Esophagus (tissue), 2 donors: ENCODE measurements at regions not wholly inside any gene's neighbourhood (a gene's known extent, or its start where the extent isn't known, plus 50 kb on each side); places are given as distances from the start of the nearest gene placed in this dataset.
"Not testable (repeated sequence)": the region's sequence is repeated elsewhere in the genome, so short reads cannot be mapped to it uniquely, and the experiment has no call there.

Source experiments
- H3K27ac ChIP-seq, 2 donors: one replicate each; pipeline ENCODE4 v1.5.1; 2013; ENCODE audit warnings: low read depth in 2 of 2, mild to moderate bottlenecking in 2 of 2, inconsistent platforms in 1 of 2, low read length in 1 of 2, moderate library complexity in 1 of 2
- H3K27me3 ChIP-seq, 2 donors: one replicate each; pipeline ENCODE4 v1.6.1; 2013; ENCODE audit warnings: low read length in 2 of 2, control low read depth in 1 of 2, mild to moderate bottlenecking in 1 of 2; ENCODE audit not compliant: insufficient read depth in 2 of 2, control insufficient read depth in 1 of 2
- H3K36me3 ChIP-seq, 2 donors: one replicate each; pipeline ENCODE4 v1.6.1; 2013; ENCODE audit warnings: low read length in 1 of 2; ENCODE audit not compliant: control insufficient read depth in 2 of 2, insufficient read depth in 2 of 2
- H3K4me1 ChIP-seq, 2 donors: one replicate each; pipeline ENCODE4 v1.6.1; 2013; ENCODE audit warnings: low read length in 1 of 2; ENCODE audit not compliant: control insufficient read depth in 2 of 2, insufficient read depth in 2 of 2
- H3K4me3 ChIP-seq, 2 donors: one replicate each; pipeline ENCODE4 v1.5.1; 2013; ENCODE audit warnings: low read length in 2 of 2, mild to moderate bottlenecking in 2 of 2, low read depth in 1 of 2, moderate library complexity in 1 of 2
- H3K9me3 ChIP-seq, 2 donors: one replicate each; pipeline ENCODE4 v1.6.1; 2013; ENCODE audit warnings: mild to moderate bottlenecking in 2 of 2, low read depth in 1 of 2, low read length in 1 of 2, moderate library complexity in 1 of 2; ENCODE audit not compliant: control insufficient read depth in 2 of 2, insufficient read depth in 1 of 2
- WGBS, 2 donors: extraction: QIAGEN DNeasy Blood & Tissue Kit; methylation state at CpG; one replicate each; pipeline ENCODE4 v1.1.7; 2013; 5-methylcytosine and 5-hydroxymethylcytosine counted together
- donor health status: healthy with polysubstance abuse.
- donor health status: Bipolar disorder and iron deficiency.

DNA sequence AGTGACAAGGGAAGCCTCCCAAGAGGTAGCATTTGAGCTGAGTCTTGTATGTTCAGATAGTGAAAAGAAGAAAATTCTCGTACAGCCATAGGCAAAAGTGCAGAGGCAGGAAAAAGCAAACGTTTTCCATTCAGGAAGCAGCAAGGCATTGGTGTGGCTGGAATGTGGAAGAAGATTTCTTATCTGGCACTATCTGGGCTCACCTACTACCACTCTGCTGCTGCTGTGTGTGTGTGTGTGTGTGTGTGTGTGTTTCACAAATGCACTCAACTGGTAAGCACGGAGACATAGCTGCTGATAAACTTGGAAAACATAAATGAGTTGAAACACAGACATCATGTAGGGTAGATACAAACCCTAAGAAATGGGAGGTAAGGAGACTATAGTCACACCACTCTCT is 92.8 kb upstream of the ARHGAP42 start:
- Histone ChIP-seq H3K4me3 (no peak overlapping the region), H3K36me3 (no peaks in the 10 kb centered on the region), H3K27me3 (no peaks in the 10 kb centered on the region), H3K9me3 (no peaks in the 10 kb centered on the region), H3K4me1 (no peaks in the 10 kb centered on the region), H3K27ac (no peak overlapping the region)
- WGBS, 2 donors: 42 to 49% methylated on average over 3 of the region's 3 CpGs

- no peaks in the 10 kb centered on the region for H3K4me1 ChIP-seq
- H3K36me3 ChIP-seq: no peaks in the 10 kb centered on the region
- H3K27ac ChIP-seq: no peak overlapping the region
- 57 to 67% methylated on average over 1 of the region's 1 CpG for WGBS, 2 donors
- H3K4me3 ChIP-seq: no peak overlapping the region
- H3K9me3 ChIP-seq: no peaks in the 10 kb centered on the region
- no peaks in the 10 kb centered on the region for H3K27me3 ChIP-seq
These were observed 86.1 kb upstream of the ARHGAP42 start for GRCh38 chr11:100600941-100601340.

DNA sequence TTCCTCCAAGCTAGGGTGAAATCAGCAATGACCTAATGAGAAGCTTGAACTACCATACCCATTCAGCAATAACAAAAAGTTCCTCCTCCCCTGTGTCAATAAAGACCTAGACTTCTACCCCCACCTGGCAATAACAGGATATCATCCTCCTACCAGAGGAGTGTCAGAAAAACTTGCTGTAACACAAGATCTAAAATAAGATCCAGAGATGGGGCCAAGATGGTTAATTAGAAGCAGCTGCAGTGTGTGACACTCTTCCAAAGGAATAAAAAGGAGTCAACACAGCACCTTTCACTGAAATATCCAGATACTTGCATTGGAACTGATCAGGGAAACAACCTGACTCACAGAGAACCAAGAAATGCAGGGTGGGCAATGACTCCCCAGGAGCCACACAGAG is 84.4 kb upstream of the ARHGAP42 start:
- no peaks in the 10 kb centered on the region for H3K4me1 ChIP-seq
- no peaks in the 10 kb centered on the region for H3K9me3 ChIP-seq
- H3K27me3 ChIP-seq: no peaks in the 10 kb centered on the region
- no peak overlapping the region for H3K27ac ChIP-seq
- H3K4me3 ChIP-seq: no peak overlapping the region
- H3K36me3 ChIP-seq: no peaks in the 10 kb centered on the region

DNA sequence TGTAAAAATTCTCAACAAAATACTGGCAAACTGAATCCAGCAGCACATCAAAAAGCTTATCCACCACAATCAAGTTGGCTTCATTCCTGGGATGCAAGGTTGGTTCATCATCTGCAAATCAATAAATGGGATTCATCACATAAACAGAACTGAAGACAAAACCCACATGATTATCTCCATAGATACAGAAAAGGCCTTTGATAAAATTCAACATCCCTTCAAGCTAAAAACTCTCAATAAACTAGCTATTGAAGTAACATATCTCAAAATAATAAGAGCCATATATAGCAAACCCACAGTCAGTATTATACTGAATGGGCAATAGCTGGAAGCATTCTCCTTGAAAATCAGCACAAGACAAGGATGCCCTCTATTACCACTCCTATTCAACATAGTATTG is 79.3 kb upstream of the ARHGAP42 start:
- not testable (repeated sequence) for H3K4me1 ChIP-seq, H3K27me3 ChIP-seq, H3K9me3 ChIP-seq, H3K4me3 ChIP-seq, H3K27ac ChIP-seq, H3K36me3 ChIP-seq

DNA sequence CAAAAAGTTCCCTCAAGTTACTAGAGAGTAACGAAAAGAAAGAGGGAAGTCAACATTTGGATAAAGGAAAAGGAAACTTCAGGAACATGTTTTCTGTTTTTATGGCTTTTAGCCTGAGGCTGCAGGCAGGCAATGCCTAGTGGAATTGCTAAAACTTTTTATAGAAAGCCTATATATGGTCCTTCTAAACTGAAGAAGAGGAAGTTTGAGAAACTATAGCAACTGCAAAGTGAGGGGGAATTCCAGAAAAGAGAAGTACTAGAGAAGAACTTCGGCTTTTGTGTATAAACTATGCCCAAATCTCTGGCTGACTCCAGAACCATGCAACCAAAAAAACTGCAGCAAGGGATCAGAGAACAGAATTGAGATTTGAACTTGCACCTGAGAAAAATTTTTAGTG is 74.3 kb upstream of the ARHGAP42 start:
- no peaks in the 10 kb centered on the region for H3K4me1 ChIP-seq
- H3K36me3 ChIP-seq: no peaks in the 10 kb centered on the region
- no peak overlapping the region for H3K4me3 ChIP-seq
- no peaks in the 10 kb centered on the region for H3K9me3 ChIP-seq
- no peak overlapping the region for H3K27ac ChIP-seq
- 35 to 39% methylated on average over 2 of the region's 2 CpGs for WGBS, 2 donors
- no peaks in the 10 kb centered on the region for H3K27me3 ChIP-seq

DNA sequence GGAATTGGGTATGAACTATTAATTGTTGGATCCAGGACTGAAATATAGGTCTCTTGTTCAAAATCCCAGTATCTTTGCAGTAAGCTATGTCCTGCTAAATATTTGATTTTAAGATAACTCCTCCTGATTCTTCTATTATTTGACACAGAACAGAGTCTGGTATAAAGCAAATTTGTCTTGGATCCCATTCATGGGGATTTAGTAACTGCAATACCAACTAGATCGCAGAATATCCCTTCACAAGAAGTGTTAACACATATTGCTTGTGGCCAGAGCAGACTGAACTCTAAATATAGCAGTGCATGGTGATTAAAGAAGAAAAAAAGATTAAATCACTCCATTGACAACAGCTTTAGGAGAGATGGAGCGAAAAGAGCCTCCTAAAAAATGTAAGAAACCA is 68.2 kb upstream of the ARHGAP42 start:
- Histone ChIP-seq H3K27me3 (no peaks in the 10 kb centered on the region), H3K4me3 (no peak overlapping the region), H3K9me3 (peaks cover 4 to 6% of the 10 kb centered on the region in 2 donors), H3K36me3 (no peaks in the 10 kb centered on the region), H3K4me1 (no peaks in the 10 kb centered on the region), H3K27ac (no peak overlapping the region)
- 67 to 71% methylated on average over 2 of the region's 2 CpGs for WGBS, 2 donors

DNA sequence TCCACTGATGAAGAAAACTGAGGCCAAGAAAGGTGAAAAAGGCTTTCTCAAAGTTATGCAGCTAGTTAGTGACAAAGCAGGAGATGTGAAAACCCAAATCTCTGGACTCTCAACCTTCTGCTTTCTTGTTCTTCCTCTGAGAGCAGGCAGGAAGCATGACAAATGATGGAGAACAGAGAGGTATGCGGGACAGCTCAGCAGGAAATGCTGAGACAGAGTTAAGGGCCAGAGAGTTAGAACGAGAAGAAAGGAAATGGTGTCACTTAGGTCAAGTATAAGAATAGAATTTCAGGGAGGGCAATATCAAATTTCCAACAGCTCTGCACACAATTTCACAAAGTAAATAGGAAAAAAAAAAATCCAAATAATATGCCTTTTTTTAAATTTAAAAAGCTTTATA is 67.6 kb upstream of the ARHGAP42 start:
- Histone ChIP-seq H3K4me3 (no peak overlapping the region), H3K27me3 (no peaks in the 10 kb centered on the region), H3K4me1 (no peaks in the 10 kb centered on the region), H3K9me3 (peaks cover 4 to 6% of the 10 kb centered on the region in 2 donors), H3K36me3 (no peaks in the 10 kb centered on the region), H3K27ac (no peak overlapping the region)
- WGBS, 2 donors: 44 to 48% methylated on average over 2 of the region's 2 CpGs

- Histone ChIP-seq H3K27ac (no peak overlapping the region), H3K4me3 (no peak overlapping the region), H3K9me3 (peaks cover 4 to 6% of the 10 kb centered on the region in 2 donors), H3K4me1 (no peaks in the 10 kb centered on the region), H3K27me3 (no peaks in the 10 kb centered on the region), H3K36me3 (no peaks in the 10 kb centered on the region)
- 88 to 98% methylated on average over 1 of the region's 1 CpG for WGBS, 2 donors
These were observed 64.7 kb upstream of the ARHGAP42 start for GRCh38 chr11:100622404-100622803.

DNA sequence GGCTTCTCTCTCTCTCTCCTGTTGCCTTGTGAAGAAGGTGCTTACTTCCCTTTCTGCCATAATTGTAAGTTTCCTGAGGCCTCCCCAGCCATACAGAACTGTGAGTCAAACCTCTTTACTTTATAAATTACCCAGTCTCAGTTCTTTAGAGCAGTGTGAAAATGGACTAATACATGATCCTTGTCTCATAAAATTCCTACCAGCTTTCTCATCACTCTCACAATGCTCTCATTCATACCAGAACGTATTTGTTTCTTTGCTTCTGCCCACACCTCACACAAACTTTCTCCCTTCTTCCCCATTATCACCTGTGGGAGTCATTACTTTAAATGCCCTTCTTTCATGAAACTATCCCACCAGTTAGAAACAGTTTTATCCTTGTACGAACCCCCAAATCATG is 62.7 kb upstream of the ARHGAP42 start:
- no peaks in the 10 kb centered on the region for H3K4me1 ChIP-seq
- H3K4me3 ChIP-seq: no peak overlapping the region
- WGBS, 2 donors: 67 to 73% methylated on average over 2 of the region's 2 CpGs
- H3K9me3 ChIP-seq: peaks cover 4 to 6% of the 10 kb centered on the region in 2 donors
- no peaks in the 10 kb centered on the region for H3K27me3 ChIP-seq
- no peak overlapping the region for H3K27ac ChIP-seq
- H3K36me3 ChIP-seq: no peaks in the 10 kb centered on the region

- H3K4me1 ChIP-seq: no peaks in the 10 kb centered on the region
- 67 to 70% methylated on average over 4 of the region's 4 CpGs for WGBS, 2 donors
- no peak overlapping the region for H3K27ac ChIP-seq
- H3K9me3 ChIP-seq: peaks cover 4 to 6% of the 10 kb centered on the region in 2 donors
- H3K36me3 ChIP-seq: no peaks in the 10 kb centered on the region
- no peak overlapping the region for H3K4me3 ChIP-seq
- H3K27me3 ChIP-seq: no peaks in the 10 kb centered on the region
These were observed 62.0 kb upstream of the ARHGAP42 start for GRCh38 chr11:100625041-100625440.
